ENCODE measurements at regions not wholly inside any gene's neighbourhood (a gene's known extent, or its start where the extent isn't known, plus 50 kb on each side); places are given as distances from the start of the nearest gene placed in this dataset.

DNA sequence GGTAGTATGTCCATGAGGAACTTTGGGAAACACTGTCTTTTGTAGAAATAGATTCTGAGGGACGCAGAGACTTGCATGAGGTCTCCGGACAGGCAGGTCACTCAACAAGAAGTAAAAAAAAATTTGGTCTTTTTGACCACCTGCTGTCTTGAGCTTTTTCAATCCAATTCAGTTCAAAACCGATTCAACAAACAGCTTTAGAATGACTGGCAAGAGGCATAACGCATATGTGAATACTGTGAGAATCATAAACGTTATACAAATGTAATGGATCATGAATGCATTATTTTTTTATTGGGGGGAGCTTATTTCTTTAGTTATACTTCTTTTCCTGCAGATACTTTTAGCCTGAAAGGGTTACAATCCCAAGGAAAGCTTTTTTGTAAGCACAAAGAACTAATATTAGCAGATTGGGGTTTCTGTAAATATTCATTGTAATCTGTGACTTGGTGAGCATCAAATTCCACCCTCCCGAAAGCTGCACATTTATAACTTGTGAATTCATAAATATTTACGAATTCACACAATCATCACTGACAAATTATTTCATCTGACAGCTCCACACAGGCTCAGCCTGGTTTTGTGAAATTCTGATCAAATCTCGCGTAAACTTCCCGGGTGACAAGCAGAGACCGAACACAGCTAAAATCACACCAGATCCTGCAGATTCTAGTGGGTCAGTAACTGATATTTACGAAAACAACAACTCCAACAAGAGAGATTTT, 507.7 kb downstream of the MN1 start:
- Histone ChIP-seq H3K27ac (no peak overlapping the region), H3K36me3 (no peaks in the 10 kb centered on the region), H3K27me3 (peaks cover 25% of the 10 kb centered on the region), H3K4me3 (no peak overlapping the region), H3K4me1 (no peaks in the 10 kb centered on the region), H3K9me3 (no peaks in the 10 kb centered on the region)
- intact Hi-C loops (cut with DNase I): no loop called here
- TF ChIP-seq, protein P1, sequence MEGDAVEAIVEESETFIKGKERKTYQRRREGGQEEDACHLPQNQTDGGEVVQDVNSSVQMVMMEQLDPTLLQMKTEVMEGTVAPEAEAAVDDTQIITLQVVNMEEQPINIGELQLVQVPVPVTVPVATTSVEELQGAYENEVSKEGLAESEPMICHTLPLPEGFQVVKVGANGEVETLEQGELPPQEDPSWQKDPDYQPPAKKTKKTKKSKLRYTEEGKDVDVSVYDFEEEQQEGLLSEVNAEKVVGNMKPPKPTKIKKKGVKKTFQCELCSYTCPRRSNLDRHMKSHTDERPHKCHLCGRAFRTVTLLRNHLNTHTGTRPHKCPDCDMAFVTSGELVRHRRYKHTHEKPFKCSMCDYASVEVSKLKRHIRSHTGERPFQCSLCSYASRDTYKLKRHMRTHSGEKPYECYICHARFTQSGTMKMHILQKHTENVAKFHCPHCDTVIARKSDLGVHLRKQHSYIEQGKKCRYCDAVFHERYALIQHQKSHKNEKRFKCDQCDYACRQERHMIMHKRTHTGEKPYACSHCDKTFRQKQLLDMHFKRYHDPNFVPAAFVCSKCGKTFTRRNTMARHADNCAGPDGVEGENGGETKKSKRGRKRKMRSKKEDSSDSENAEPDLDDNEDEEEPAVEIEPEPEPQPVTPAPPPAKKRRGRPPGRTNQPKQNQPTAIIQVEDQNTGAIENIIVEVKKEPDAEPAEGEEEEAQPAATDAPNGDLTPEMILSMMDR (IDR thresholded peaks at IDR 0.05): no peak
- DNase-seq (no peak), ATAC-seq (no peak)

DNA sequence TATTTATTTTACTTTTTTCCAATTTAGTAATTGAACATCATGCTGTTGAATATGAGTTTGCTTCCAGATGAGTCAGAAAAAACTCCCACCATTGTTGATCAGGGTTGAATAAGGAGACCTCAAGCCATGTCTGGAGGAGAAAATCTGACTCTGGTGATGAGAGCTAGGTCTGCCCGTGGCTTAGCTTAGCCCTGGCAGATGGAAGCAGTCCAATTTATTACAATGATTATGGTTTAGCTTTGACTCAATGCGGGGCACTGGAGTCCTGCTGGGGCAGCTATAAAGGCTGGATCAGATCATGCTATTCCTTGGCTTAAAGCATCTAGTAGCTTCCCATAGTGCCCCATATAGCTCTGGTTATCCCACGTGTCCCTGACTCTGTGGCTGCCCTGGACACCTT, 506.5 kb downstream of the MN1 start:
- Histone ChIP-seq H3K27ac (no peak overlapping the region), H3K36me3 (no peaks in the 10 kb centered on the region), H3K4me1 (no peaks in the 10 kb centered on the region), H3K27me3 (peaks cover 34% of the 10 kb centered on the region), H3K4me3 (no peak overlapping the region), H3K9me3 (no peaks in the 10 kb centered on the region)
- intact Hi-C loops (cut with DNase I): no loop called here
- no peak for DNase-seq
- ATAC-seq: no peak
- TF ChIP-seq, protein P1 (IDR thresholded peaks at IDR 0.05): no peak

DNA sequence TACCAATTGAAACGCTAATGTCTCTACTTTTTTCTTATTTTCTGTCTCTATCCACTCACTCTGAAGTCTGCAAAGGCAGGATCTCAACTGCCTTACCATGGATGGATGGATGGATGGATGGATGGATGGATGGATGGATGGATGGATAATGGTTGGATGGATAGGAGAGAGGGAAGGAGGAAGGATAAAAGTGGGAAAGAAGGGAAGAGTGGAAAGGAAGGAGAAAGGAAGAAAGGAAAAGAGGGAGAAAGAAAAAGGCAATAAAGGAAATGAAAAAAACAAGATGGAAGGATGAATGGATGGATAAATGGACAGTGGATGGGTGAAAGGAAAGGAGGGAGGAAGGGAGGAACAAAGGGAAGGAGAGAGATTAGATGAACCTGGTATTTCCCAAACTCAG, 506.0 kb downstream of the MN1 start:
- no peaks in the 10 kb centered on the region for H3K9me3 ChIP-seq
- ATAC-seq (no peak), DNase-seq (no peak)
- no peak overlapping the region for H3K27ac ChIP-seq
- intact Hi-C loops (cut with DNase I): no loop called here
- no peaks in the 10 kb centered on the region for H3K4me1 ChIP-seq
- TF ChIP-seq, protein P1 (IDR thresholded peaks at IDR 0.05): no peak
- no peaks in the 10 kb centered on the region for H3K36me3 ChIP-seq
- peaks cover 34% of the 10 kb centered on the region for H3K27me3 ChIP-seq
- no peak overlapping the region for H3K4me3 ChIP-seq

DNA sequence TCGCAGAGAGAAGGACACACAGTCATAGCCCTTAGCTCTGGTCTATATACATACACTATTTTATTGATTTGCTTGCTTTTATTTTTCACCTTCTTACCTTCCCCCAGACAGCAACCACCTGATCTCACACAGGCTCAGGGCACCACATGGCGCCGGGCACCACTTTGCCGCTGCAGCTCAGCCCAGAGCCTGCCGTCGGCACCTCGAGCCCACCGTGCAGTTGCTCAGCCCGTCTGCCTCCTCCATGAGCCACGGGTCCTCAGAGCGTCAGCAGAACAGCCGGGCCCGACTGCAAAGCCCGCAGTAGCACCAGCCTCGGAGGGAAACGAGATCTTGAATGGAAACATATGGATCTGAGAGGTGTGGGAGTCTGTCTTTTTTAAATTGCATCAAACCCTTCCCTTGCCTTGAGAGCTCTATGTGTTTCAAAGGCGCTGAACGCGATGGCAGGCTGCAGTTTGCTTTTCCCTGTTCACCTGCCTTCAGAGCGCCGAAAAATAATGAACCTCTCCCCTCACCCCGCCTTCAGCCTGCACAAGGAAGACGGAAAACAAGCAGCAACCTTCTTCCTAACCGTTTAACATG, 505.4 kb downstream of the MN1 start:
- Histone ChIP-seq H3K4me1 (no peaks in the 10 kb centered on the region), H3K36me3 (no peaks in the 10 kb centered on the region), H3K4me3 (no peak overlapping the region), H3K27ac (no peak overlapping the region), H3K27me3 (peaks cover 34% of the 10 kb centered on the region), H3K9me3 (no peaks in the 10 kb centered on the region)
- intact Hi-C loops (cut with DNase I): no loop called here
- no peak for ATAC-seq
- DNase-seq: no peak
- TF ChIP-seq, protein P1 (IDR thresholded peaks at IDR 0.05): no peak

DNA sequence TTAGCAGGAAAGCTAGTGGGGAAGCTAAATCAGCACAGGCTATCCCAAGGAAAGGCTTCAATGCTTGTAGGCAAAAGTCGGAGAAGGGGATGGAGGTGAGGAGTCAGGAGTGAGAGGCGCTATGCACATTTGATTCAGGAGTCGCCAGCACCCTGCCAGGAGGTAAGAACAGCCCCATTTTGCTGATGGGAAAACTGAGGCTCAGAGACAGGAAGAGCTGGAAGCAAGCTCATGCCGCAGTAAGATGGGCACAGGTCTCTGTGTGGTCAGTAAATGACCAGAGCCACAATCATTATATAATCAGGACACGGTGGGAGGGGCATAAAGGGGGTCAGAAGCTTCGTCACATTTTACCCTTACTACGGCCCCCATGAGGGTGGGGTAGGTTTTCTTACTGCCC, 504.4 kb downstream of the MN1 start:
- no peak for ATAC-seq

More for the DNA sequence above, 504.4 kb downstream of the MN1 start:
- Histone ChIP-seq H3K36me3 (no peaks in the 10 kb centered on the region), H3K27ac (no peak overlapping the region), H3K9me3 (no peaks in the 10 kb centered on the region), H3K4me1 (no peaks in the 10 kb centered on the region), H3K4me3 (no peak overlapping the region), H3K27me3 (peaks cover 34% of the 10 kb centered on the region)
- TF ChIP-seq, protein P1 (IDR thresholded peaks at IDR 0.05): no peak
- intact Hi-C loops (cut with DNase I): no loop called here
- no peak for DNase-seq
